Transverse colon (tissue), 4 donors: ENCODE measurements at regions not wholly inside any gene's neighbourhood (a gene's known extent, or its start where the extent isn't known, plus 50 kb on each side); places are given as distances from the start of the nearest gene placed in this dataset.
"Not testable (repeated sequence)": the region's sequence is repeated elsewhere in the genome, so short reads cannot be mapped to it uniquely, and the experiment has no call there.

Experiments used
- DNase-seq: peaks from one replicate; pipeline ENCODE4 v3.0.0-alpha.2; 2019
- H3K27ac ChIP-seq, 4 donors: fragments of 200-600 bp; sonication (generic); 2 replicates each; pipeline ENCODE4 v1.5.1; 2016 to 2018; ENCODE audit warnings: inconsistent platforms in 4 of 4
- H3K27me3 ChIP-seq: fragments of 200-600 bp; sonication (generic); 2 replicates; pipeline ENCODE4 v1.5.1; 2017; ENCODE audit warnings: inconsistent platforms
- H3K36me3 ChIP-seq, 4 donors: fragments of 200-600 bp; sonication (generic); 2 replicates each; pipeline ENCODE4 v1.5.1; 2017 to 2019; ENCODE audit warnings: inconsistent platforms in 4 of 4
- H3K4me1 ChIP-seq, 4 donors: fragments of 200-600 bp; sonication (generic); 2 replicates each; pipeline ENCODE4 v1.5.1; 2017 to 2020; ENCODE audit warnings: inconsistent platforms in 4 of 4
- H3K4me3 ChIP-seq, 4 donors: fragments of 200-600 bp; sonication (generic); 1 replicate in 1 of 4; 2 replicates in 3 of 4; pipeline versions ENCODE4 v1.5.1 to v1.6.1; 2017 to 2019; ENCODE audit warnings: inconsistent platforms in 4 of 4
- H3K9me3 ChIP-seq, 2 donors: fragments of 200-600 bp; sonication (generic); 2 replicates each; pipeline ENCODE4 v1.5.1; 2017 to 2019; ENCODE audit warnings: inconsistent platforms in 2 of 2
- WGBS, 2 donors: methylation state at CpG; one replicate each; pipeline ENCODE4 v1.1.5; 2018; ENCODE audit warnings: low coverage in 1 of 2; 5-methylcytosine and 5-hydroxymethylcytosine counted together
- in situ Hi-C, 4 donors: fragments of 200-750 bp; cut with MboI; loops; one replicate each; pipeline versions ENCODE4 v1.15.0 to v1.15.1; 2017; ENCODE audit warnings: low sequenced_read_pairs in 3 of 4, low pct_ligation_motif_present in 1 of 4, low pct_unique_long_range_greater_than_20kb in 1 of 4
- intact Hi-C: fragments of 100-400 bp; cut with DNase I; formaldehyde crosslinking; loops from one replicate; pipeline ENCODE4 v1.15.1; 2023; ENCODE audit warnings: low total_unique reads

DNA sequence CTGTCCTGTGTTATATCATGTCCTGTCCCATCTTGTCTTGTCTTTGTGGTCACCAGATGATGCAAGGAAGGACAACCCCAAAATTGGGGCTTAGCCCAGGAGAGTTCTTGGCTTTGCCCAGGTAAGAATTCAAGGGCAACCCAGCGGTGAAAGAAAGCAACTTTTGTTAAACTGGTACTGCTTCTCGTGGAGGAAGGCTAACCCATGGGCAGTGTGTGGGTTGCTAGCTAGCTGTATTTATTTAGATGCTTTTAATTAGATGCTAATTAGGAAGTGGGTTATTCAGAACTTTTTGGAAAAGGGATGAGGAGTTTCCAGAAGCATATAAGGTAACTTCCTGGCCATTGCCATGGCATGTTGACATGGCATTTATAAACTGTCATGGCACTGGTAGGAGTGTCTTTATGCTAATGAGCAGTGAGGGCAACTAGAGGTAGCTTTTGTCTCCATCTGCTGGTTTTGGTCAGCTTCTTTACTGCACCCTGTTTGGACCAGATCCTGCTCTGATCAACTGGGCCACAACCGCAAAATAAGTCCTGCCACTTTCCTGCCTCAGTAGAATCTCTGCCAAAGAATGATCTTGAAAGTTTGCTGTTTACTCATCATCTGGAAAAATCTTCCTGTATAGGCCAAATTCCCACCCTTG is 95.8 kb upstream of the FCGR1A start:
- H3K9me3 ChIP-seq, in situ Hi-C loops, DNase-seq, H3K36me3 ChIP-seq, H3K4me3 ChIP-seq, intact Hi-C loops, H3K27me3 ChIP-seq, H3K27ac ChIP-seq, H3K4me1 ChIP-seq: not testable (repeated sequence)
- 78% methylated on average over 1 of the region's 3 CpGs; no CpG with 5 or more reads in 1 of the 2 donors for WGBS, 2 donors

DNA sequence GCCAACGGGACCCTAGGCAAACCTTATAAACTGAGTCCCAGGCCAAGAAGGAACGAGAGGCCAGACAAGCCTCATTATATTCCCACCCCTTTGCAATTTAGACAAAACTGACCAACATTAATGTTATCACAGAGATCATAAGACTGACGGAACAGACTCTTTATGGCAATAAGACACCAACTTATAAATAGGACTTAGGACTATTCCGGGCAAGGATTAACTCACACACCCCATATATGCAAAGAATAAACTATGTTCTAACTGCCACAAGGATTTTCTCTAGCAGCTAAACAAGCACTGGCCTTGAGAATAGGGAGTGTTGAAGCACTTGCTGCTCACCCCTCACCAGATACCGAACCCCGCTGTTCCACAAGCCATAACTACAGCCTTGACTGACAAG is 91.1 kb upstream of the FCGR1A start:
- H3K9me3 ChIP-seq, intact Hi-C loops, H3K27ac ChIP-seq, H3K27me3 ChIP-seq, H3K36me3 ChIP-seq, DNase-seq, in situ Hi-C loops, H3K4me3 ChIP-seq, H3K4me1 ChIP-seq: not testable (repeated sequence)
- 17 to 66% methylated on average over 1 to 3 of the region's 6 CpGs for WGBS, 2 donors

DNA sequence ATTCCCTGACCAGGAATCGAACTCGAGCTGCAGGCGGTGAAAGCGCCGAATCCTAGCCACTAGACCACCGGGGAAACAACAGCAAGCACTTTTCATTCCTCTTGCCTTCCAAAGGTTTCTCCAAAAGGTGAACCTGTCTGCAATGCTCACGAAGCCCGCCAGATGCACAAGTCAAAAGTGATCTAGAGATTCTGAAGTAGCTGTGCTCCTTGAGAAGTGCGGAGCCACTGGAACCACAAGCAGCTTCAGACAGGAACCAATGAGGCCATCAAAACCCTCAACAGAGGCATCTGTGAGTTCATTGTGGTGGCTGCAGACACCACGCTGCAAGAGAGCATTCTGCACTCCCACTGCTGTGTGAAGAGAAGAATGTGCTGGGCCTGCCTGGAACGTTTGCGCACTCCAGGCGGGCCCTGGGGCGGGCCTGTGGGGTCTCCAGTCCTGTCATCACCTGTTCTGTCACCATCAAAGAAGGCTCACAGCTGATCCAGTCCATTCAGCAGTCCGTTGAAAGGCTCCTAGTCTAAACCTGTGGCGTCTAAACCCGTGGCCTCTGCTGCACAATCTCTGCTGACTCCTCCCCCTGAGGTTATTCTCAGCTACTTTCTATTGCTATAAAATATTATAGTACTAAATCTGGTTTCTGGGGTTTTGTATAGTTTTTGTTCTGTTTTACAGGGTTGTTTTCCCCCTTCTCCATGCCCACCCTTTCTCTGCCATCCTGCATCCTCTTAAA is 89.5 kb upstream of the FCGR1A start:
- 92 to 95% methylated on average over 4 to 9 of the region's 17 CpGs for WGBS, 2 donors
- H3K36me3 ChIP-seq, H3K27me3 ChIP-seq, H3K4me3 ChIP-seq, in situ Hi-C loops, H3K4me1 ChIP-seq, intact Hi-C loops, H3K27ac ChIP-seq, H3K9me3 ChIP-seq: not testable (repeated sequence)
- DNase-seq: peak; percentile 8

DNA sequence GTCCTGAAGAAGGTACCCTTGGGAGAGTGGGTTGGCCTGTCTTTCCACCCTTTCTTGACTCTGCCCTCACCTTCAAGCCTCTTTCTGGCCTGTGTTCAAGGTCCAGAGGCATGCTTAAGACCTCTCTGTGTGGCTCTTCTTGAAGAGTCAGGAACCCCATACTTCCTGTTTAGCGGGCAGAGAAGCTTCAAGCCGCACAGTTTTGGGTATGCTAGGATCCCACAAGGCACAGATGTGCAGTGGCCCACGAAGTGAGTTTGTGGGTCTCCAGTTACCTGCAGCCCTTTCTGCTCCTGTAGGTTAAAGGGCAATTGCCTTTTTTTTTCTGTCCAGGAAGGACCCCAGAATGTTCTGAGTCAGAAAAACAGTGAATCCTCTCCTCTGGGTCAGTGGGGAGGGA is 87.4 kb upstream of the FCGR1A start:
- H3K4me3 ChIP-seq, H3K36me3 ChIP-seq, in situ Hi-C loops, H3K4me1 ChIP-seq, DNase-seq, H3K27me3 ChIP-seq, intact Hi-C loops, H3K27ac ChIP-seq, H3K9me3 ChIP-seq: not testable (repeated sequence)
- WGBS, 2 donors: 72% methylated on average over 3 of the region's 3 CpGs; no CpG with 5 or more reads in 1 of the 2 donors

DNA sequence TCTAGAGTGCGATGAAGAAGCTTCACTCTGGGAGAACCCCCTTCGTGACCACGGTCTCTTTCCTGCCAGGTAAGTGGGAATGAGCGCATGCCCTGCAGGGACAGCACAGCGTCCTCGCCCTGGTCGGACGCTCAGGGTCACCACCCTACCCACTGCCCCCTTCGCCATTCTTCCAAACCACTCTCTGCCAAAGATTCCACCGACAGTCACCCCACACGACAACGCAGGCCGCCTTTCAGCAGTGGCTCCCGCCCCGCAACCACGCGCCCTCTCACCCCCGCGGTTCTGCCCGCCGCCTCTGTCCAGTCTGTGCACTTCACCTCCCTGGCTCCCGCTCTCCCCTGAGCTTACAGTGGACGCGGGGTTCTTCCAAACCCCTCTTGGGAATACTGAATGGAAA is 82.3 kb upstream of the FCGR1A start:
- H3K4me3 ChIP-seq, DNase-seq, intact Hi-C loops, H3K4me1 ChIP-seq, H3K36me3 ChIP-seq, H3K27ac ChIP-seq, H3K27me3 ChIP-seq, H3K9me3 ChIP-seq, in situ Hi-C loops: not testable (repeated sequence)
- no CpG with 5 or more reads among the region's 24 CpGs for WGBS, 2 donors

DNA sequence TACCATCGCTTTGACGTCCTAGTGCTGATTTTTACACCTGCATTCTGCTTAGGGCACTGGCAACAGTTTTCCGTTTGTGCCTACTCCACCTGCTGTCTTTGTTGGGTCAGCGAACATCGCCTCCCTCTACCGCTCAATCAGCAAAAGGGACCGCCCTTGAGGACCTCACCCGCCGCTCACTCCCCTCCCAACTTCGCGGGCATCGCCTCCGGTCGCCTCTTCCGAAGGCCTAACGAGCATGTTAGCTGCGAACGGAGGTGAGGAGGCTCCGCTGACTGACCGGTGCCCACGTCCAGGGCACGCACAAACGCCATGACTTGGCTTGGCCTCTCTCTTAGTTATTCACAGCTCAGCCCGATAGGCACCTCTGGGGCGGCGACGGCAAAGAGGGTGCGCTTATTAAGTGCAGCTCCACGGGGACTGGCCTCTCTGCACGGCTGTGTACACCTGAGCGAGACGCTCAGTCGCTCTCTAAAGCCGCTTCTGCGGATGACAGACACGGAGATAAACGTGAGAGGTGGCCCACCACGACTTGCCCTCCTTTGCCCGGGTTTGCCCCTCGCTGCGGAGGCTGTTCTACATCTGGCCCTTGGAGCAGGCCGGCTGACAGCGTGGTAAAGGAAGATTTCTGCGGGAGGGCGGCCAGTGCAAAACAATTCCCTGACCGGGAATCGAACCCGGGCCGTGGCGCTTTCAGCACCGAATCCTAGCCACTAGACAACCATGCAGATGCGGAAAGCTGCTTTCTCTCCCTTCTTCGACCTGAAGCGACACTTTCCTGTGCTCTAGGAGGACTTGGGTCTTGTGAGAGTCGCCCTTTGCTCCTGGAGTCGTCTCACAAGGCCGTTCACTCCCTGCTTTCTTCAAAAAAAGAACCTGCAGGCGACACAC is 81.6 kb upstream of the FCGR1A start:
- H3K27ac ChIP-seq, DNase-seq, intact Hi-C loops, H3K4me1 ChIP-seq, H3K27me3 ChIP-seq, H3K36me3 ChIP-seq, H3K9me3 ChIP-seq, H3K4me3 ChIP-seq, in situ Hi-C loops: not testable (repeated sequence)
- WGBS, 2 donors: no CpG with 5 or more reads among the region's 58 CpGs

DNA sequence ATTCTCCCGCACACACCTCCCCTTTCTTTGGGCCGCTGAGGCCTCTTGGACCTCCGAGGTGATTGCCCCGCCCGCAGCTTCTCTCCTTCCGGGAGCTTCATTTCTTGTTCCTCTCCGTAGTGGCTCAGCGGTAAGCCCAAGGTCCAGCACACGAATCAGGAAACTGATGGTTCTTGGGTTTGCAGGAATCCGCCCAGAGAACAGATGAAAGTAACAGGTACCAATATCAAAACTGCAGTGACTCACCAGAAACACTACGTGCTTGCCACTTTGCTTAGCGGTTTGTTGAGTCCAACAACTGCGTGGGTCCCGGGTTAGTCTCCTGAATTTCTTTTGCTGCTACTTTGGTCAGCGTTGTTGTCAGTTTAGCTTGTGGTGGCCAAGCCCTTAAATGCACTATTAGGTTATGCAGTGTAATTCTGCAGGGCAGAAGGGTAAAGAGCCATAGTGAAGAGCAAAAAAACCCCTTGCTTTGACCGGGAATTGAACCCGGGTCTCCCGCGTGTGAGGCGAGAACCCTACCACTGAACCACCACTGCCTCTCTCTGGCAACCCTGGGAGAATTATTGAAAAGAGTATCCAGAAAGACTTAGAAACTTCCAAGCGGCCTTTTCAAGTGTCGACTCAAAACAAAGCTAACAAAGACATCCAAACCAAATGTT is 74.2 kb upstream of the FCGR1A start:
- Histone ChIP-seq H3K4me3 (peak overlapping the region in 3 of 4 donors; percentile 9 to 42 (median 9)), H3K27ac (peak overlapping the region in 3 of 4 donors; percentile 60 to 67 (median 61))
- WGBS, 2 donors: 13 to 24% methylated on average over 2 to 6 of the region's 22 CpGs
- in situ Hi-C loops, H3K36me3 ChIP-seq, H3K9me3 ChIP-seq, H3K4me1 ChIP-seq, intact Hi-C loops, H3K27me3 ChIP-seq: not testable (repeated sequence)
- peak; percentile 13 for DNase-seq

DNA sequence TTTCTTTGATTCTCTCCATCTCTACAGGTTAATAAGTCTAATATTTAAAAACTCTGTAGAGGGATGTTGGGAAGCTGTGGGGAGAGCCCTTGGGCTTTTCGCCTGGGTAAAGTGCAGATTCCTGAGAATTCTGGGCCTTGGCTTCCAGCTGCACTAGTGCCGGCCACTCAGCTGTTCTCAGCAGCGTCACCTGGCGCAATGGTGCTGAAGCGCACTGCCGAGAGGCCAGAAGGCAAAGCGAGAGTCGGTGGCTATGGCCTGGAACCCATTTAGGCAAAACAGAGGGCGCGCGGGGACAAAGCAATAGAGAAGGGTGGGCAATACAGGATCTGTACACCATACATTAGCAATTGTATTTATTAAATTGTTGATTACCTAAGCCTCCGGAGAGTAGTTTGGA is 70.8 kb upstream of the FCGR1A start:
- H3K9me3 ChIP-seq, in situ Hi-C loops, H3K36me3 ChIP-seq, H3K27ac ChIP-seq, H3K4me1 ChIP-seq, H3K27me3 ChIP-seq, intact Hi-C loops, H3K4me3 ChIP-seq, DNase-seq: not testable (repeated sequence)
- WGBS, 2 donors: no CpG with 5 or more reads among the region's 12 CpGs

DNA sequence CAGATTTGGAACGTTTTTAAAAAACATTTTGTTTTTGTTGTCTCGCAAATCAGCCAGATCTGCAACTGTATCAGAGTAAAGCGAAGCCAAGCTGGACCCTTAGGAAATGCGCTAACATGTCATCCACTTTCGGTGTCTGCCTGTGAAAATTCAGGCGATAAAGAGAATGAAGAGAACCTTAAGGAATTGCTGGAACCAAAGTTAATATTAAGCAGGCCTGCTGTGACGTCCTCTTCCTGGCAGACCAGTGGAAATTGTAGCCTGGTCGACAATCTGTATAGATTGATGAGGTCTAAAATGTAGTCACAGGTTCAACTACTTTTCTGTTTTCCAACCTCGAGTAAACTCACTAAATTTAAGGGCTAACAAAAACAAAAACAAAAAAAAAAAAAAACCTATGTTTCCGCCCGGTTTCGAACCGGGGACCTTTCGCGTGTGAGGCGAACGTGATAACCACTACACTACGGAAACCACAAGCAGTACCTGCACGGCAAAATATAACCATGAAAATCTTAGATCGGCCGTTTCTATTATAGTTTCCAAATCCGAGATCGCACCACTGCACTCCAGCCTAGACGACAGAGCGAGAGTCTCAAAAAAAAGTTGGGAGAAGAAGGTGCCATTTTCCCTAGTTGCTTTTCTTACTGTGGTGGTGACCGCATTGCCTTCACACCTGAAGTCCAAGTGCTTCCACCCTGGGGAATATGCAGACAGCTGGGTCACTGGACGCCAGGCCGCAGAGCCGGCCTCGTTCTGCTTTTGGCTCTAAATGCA is 70.2 kb upstream of the FCGR1A start:
- in situ Hi-C loops, H3K27ac ChIP-seq, H3K4me1 ChIP-seq, intact Hi-C loops, DNase-seq, H3K27me3 ChIP-seq, H3K9me3 ChIP-seq, H3K36me3 ChIP-seq, H3K4me3 ChIP-seq: not testable (repeated sequence)
- 42 to 67% methylated on average over 21 to 24 of the region's 30 CpGs for WGBS, 2 donors

DNA sequence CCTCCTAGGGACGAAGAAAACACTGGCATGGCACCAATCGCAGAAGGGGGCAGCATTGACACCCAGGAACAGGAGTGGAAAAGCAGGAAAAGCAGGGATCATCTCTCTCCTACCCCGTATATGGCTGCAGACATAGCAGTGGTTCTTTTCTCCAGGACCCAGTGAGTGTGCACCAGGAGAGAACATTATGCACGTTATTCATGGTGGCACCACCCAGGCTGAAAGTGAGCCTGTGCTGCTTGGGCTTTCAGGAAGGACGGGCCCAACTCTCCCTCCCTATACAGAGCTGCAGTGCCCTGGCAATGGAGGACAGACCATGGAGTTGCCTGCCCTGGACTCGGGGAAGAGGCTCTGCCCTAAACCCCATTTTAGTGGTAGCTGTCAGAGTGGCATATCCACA is 69.0 kb upstream of the FCGR1A start:
- H3K9me3 ChIP-seq, H3K27me3 ChIP-seq, H3K36me3 ChIP-seq, H3K4me3 ChIP-seq, intact Hi-C loops, in situ Hi-C loops, H3K27ac ChIP-seq, DNase-seq, H3K4me1 ChIP-seq: not testable (repeated sequence)
- 55 to 60% methylated on average over 1 to 3 of the region's 6 CpGs for WGBS, 2 donors
